K562 (cell line): ENCODE measurements at regions not wholly inside any gene's neighbourhood (a gene's known extent, or its start where the extent isn't known, plus 50 kb on each side); places are given as distances from the start of the nearest gene placed in this dataset.

Experiments
- ATAC-seq: fragments of 200-7000 bp; cut with Tn5 transposase; 3 replicates; pipeline ENCODE4 v1.9.1; 2020; ENCODE audit warnings: moderate library complexity
- BruUV-seq: library from RNA; stranded (reverse); fragments of 400-500 nt; replicated peaks from 2 replicates; lab custom pipeline; 2021; lab: Mats Ljungman, UMichigan
- CTCF ChIA-PET: fragments of 300-600 bp; formaldehyde crosslinking; extraction: SDS; loops from one replicate; lab custom pipeline; 2021; ENCODE audit warnings: low intra/inter-chr PET ratio; lab: Yijun Ruan, JAX
- POLR2A ChIA-PET: fragments of 300-600, 350-650 bp; sonication (Branson Sonifier 250); formaldehyde crosslinking; extraction: SDS; loops from one replicate; lab custom pipeline; 2021; ENCODE audit warnings: antibody characterized with exemption, inconsistent platforms; lab: Yijun Ruan, JAX
- DNase-seq, 4 experiments: peaks; one replicate each; pipeline versions ENCODE4 v3.0.0 to v3.0.0-alpha.2; 2011 to 2018; ENCODE audit warnings: low spot score in 3 of 4, mixed read lengths in 3 of 4; ENCODE audit errors: extremely low read depth in 1 of 4
- FAIRE-seq: peaks from 2 replicates; lab custom pipeline; 2011; peaks lifted over from hg19 to GRCh38; lab: Jason Lieb, UNC
- H2AFZ ChIP-seq: 2 replicates; pipeline ENCODE4 v1.6.0; 2011; ENCODE audit warnings: low read depth, low read length, control low read depth, inconsistent platforms
- H3K27ac ChIP-seq: fragments of 200-600 bp; 3 replicates; pipeline ENCODE4 v1.8.0; 2011; ENCODE audit warnings: low read depth, mild to moderate bottlenecking, control low read depth, inconsistent platforms, low read length, moderate library complexity, mixed read lengths; ENCODE audit errors: extremely low read depth
- H3K27me3 ChIP-seq, 2 experiments: fragments of 300-600 bp in 1 of 2; 2 replicates in 1 of 2; 3 replicates in 1 of 2; pipeline versions ENCODE4 v1.6.0 to v1.8.0; 2011; ENCODE audit warnings: inconsistent platforms in 2 of 2, low read length in 2 of 2, mild to moderate bottlenecking in 1 of 2, mixed read lengths in 1 of 2, moderate library complexity in 1 of 2; ENCODE audit not compliant: control insufficient read depth in 2 of 2, insufficient read depth in 2 of 2
- H3K36me3 ChIP-seq: fragments of 300-600 bp; 3 replicates; pipeline ENCODE4 v1.8.0; 2011; ENCODE audit warnings: mild to moderate bottlenecking, low read length, inconsistent platforms; ENCODE audit not compliant: control insufficient read depth, insufficient read depth
- H3K4me1 ChIP-seq, 2 experiments: fragments of 200-600 bp in 1 of 2; replicated peaks in 1 of 2; 2 replicates in 1 of 2; 3 replicates in 1 of 2; pipeline versions ENCODE4 v1.5.1 to v1.8.0; 2011; ENCODE audit warnings: inconsistent platforms in 2 of 2, low read length in 2 of 2, mild to moderate bottlenecking in 1 of 2, mixed read lengths in 1 of 2, moderate library complexity in 1 of 2; ENCODE audit not compliant: control insufficient read depth in 2 of 2, insufficient read depth in 2 of 2
- H3K4me2 ChIP-seq: 2 replicates; pipeline ENCODE4 v1.6.1; 2011; ENCODE audit warnings: low read length, control low read depth, inconsistent platforms, mixed read lengths; ENCODE audit not compliant: insufficient read depth
- H3K4me3 ChIP-seq: fragments of 200-600 bp; sonication (generic), shearing (Covaris generic); 2 replicates; pipeline ENCODE4 v1.5.1; 2016; ENCODE audit warnings: control low read depth, inconsistent platforms
- H3K79me2 ChIP-seq: fragments of 200-600 bp; 3 replicates; pipeline ENCODE4 v1.8.0; 2011; ENCODE audit warnings: low read length, inconsistent platforms; ENCODE audit not compliant: control insufficient read depth, insufficient read depth
- H3K9ac ChIP-seq, 2 experiments: 2 replicates each; pipeline versions ENCODE4 v1.6.0 to v1.6.1; 2011; ENCODE audit warnings: low read depth in 2 of 2, low read length in 2 of 2, control low read depth in 1 of 2, inconsistent platforms in 1 of 2, mild to moderate bottlenecking in 1 of 2, mixed read lengths in 1 of 2; ENCODE audit not compliant: insufficient read depth in 1 of 2
- H3K9me1 ChIP-seq: one replicate; pipeline ENCODE4 v1.6.0; 2011; ENCODE audit warnings: inconsistent platforms, mild to moderate bottlenecking, low read length, moderate library complexity; ENCODE audit not compliant: control insufficient read depth, insufficient read depth
- H3K9me3 ChIP-seq: replicated peaks from 2 replicates; pipeline ENCODE4 v1.5.1; 2011; ENCODE audit warnings: low read depth, low read length, inconsistent platforms; ENCODE audit not compliant: control insufficient read depth, insufficient read depth
- H4K20me1 ChIP-seq: replicated peaks from 2 replicates; pipeline ENCODE4 v1.6.1; 2011; ENCODE audit warnings: low read length, inconsistent platforms, mixed read lengths; ENCODE audit not compliant: control insufficient read depth, insufficient read depth
- AFF4 ChIP-seq: sonication (generic); formaldehyde crosslinking; IDR thresholded peaks from 2 replicates; pipeline ENCODE4 v1.8.0; 2023; ENCODE audit warnings: mild to moderate bottlenecking, missing genetic modification reagents
- DMBX1 ChIP-seq: fragments of 250-450 bp; sonication (Bioruptor Pico); IDR thresholded peaks from 2 replicates; pipeline ENCODE4 v1.8.0; 2022; ENCODE audit warnings: inconsistent platforms, mild to moderate bottlenecking, moderate library complexity, borderline replicate concordance
- LEF1 ChIP-seq: fragments of 450-650 bp; IDR thresholded peaks from 2 replicates; pipeline ENCODE4 v1.6.1; 2016; ENCODE audit warnings: mild to moderate bottlenecking
- MYC ChIP-seq, 2 experiments: fragments of 250-450 bp in 1 of 2; sonication (Bioruptor Pico) in 1 of 2; IDR thresholded peaks; 2 replicates each; pipeline versions ENCODE4 v1.5.1 to v1.6.1; 2012 to 2021; ENCODE audit warnings: low read depth in 2 of 2, borderline replicate concordance in 1 of 2, improper control_type of control experiment in 1 of 2, low read length in 1 of 2, mild to moderate bottlenecking in 1 of 2, moderate library complexity in 1 of 2
- ZC3H11A ChIP-seq: IDR thresholded peaks from 2 replicates; pipeline ENCODE4 v1.6.1; 2012; ENCODE audit warnings: low read depth, low read length, improper control_type of control experiment
- WGBS: fragments of 100-300 bp; shearing (Covaris generic); methylation state at CpG from one replicate; pipeline ENCODE4 v1.1.6; 2016; ENCODE audit warnings: low coverage, mixed read lengths; ENCODE audit not compliant: insufficient coverage; ENCODE audit errors: missing lambda C conversion rate; 5-methylcytosine and 5-hydroxymethylcytosine counted together
- in situ Hi-C: fragments of 300-500 bp; cut with MboI; formaldehyde crosslinking; loops from 4 replicates; pipeline ENCODE4 v1.15.0; 2018; ENCODE audit warnings: inconsistent platforms, mixed read lengths
- intact Hi-C: fragments of 100-400 bp; cut with micrococcal nuclease; formaldehyde crosslinking; loops from 2 replicates; pipeline ENCODE4 v1.14.2; 2022
- TF ChIP-seq, protein P1 (sequence below): fragments of 250-450 bp; sonication (Bioruptor Pico); IDR thresholded peaks from 2 replicates; pipeline ENCODE4 v1.5.0; 2022; ENCODE audit warnings: mild to moderate bottlenecking
- TF ChIP-seq, protein P2 (sequence below), 2 experiments: fragments of 450-650 bp; conservative IDR thresholded peaks; 2 replicates each; pipeline ENCODE4 v1.6.1; 2017; ENCODE audit warnings: mild to moderate bottlenecking in 2 of 2, moderate library complexity in 2 of 2

DNA sequence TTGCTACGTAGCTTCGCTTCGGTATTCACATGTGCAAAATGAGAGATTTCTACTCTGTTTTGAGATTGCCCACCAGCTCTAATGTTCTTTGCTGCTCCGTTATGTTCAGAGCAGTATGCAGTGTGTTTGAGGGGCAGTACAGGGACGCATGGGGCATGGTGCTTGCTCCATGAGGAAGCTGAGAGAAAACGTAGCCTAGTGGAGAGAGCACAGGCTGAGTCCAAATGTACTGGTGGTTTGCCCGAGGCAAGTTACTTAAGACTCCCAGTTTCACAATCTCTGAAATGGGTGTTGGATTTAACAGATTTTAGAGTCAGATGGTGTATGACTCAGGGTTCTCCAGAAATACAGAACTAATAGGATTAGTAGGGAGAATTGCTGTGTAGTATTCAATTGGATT lies 310.5 kb downstream of the ETNK1 start:
- peaks cover 11 to 18% of the 10 kb centered on the region in 2 experiments; a peak in 4 of 5 replicates for H3K27me3 ChIP-seq
- TF ChIP-seq, protein P1, sequence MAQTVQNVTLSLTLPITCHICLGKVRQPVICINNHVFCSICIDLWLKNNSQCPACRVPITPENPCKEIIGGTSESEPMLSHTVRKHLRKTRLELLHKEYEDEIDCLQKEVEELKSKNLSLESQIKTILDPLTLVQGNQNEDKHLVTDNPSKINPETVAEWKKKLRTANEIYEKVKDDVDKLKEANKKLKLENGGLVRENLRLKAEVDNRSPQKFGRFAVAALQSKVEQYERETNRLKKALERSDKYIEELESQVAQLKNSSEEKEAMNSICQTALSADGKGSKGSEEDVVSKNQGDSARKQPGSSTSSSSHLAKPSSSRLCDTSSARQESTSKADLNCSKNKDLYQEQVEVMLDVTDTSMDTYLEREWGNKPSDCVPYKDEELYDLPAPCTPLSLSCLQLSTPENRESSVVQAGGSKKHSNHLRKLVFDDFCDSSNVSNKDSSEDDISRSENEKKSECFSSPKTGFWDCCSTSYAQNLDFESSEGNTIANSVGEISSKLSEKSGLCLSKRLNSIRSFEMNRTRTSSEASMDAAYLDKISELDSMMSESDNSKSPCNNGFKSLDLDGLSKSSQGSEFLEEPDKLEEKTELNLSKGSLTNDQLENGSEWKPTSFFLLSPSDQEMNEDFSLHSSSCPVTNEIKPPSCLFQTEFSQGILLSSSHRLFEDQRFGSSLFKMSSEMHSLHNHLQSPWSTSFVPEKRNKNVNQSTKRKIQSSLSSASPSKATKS (CRISPR knock-in tag), result no peak
- TF ChIP-seq ZC3H11A, result no peak
- in situ Hi-C loops, result no loop called here
- no peaks in the 10 kb centered on the region for H3K4me1 ChIP-seq
- FAIRE-seq (no peak), DNase-seq (no peak), ATAC-seq (no peak)
- BruUV-seq, result no TSS peak
- 0 out of 2 replicates have a peak overlapping the region, but pooled peaks have one; percentile 45 for H2AFZ ChIP-seq
- H3K79me2 ChIP-seq, result no peaks in the 10 kb centered on the region
- 2% methylated on average over 7 of the region's 7 CpGs for WGBS
- H3K9me1 ChIP-seq, result no peaks in the 10 kb centered on the region
- intact Hi-C loops, result no loop called here
- POLR2A ChIA-PET, result no interaction called here
- H3K4me3 ChIP-seq, result no peak overlapping the region
- H3K4me2 ChIP-seq, result peak overlapping the region; percentile 11; the same call in 1 of the 2 replicates
- H3K9ac ChIP-seq, result no peak overlapping the region
- H3K9me3 ChIP-seq, result no peaks in the 10 kb centered on the region; the same call in 1 of the 2 replicates
- CTCF ChIA-PET, result no interaction called here
- H3K27ac ChIP-seq, result no peak overlapping the region
- no peaks in the 10 kb centered on the region for H3K36me3 ChIP-seq
- no peaks in the 10 kb centered on the region for H4K20me1 ChIP-seq

DNA sequence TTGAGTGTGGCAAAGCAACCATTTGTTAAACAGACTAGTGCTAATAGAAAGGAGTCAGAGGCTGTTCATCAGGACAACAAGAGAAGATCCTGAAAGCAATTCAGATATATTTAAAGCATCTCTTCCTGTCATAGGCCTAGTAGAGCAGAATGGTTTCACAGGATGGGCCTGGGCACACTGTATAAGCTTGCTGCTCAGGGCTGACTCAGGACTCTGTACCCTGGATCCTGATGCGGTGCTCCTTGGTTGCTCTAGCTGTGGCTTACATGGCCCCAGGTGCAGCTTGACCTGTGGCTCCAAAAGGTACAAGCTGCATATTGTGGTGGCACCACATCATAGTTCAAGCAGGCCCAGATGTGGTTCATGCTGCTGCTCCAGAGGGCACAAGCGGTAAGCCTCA lies 313.4 kb downstream of the ETNK1 start:
- H3K27me3 ChIP-seq, result peaks cover 13 to 17% of the 10 kb centered on the region in 2 experiments; a peak in 4 of 5 replicates
- FAIRE-seq (no peak), ATAC-seq (no peak), DNase-seq (no peak)
- no peak overlapping the region for H3K9ac ChIP-seq
- intact Hi-C loops, result no loop called here
- H3K4me2 ChIP-seq, result no peak overlapping the region
- no peak overlapping the region for H2AFZ ChIP-seq
- H3K27ac ChIP-seq, result no peak overlapping the region
- H3K9me1 ChIP-seq, result no peaks in the 10 kb centered on the region
- ChIA-PET POLR2A (no interaction called here), CTCF (no interaction called here)
- H3K4me3 ChIP-seq, result no peak overlapping the region
- no peaks in the 10 kb centered on the region for H3K4me1 ChIP-seq
- no peaks in the 10 kb centered on the region for H3K36me3 ChIP-seq
- 4% methylated on average over 2 of the region's 2 CpGs for WGBS
- BruUV-seq, result no TSS peak
- H3K79me2 ChIP-seq, result no peaks in the 10 kb centered on the region
- no peaks in the 10 kb centered on the region; the same call in 1 of the 2 replicates for H3K9me3 ChIP-seq
- H4K20me1 ChIP-seq, result no peaks in the 10 kb centered on the region
- in situ Hi-C loops, result no loop called here
- TF ChIP-seq MYC (IDR thresholded peaks at IDR 0.05; ENCODE audit: low read depth, low read length) (no peak), MYC (CRISPR knock-in tag; IDR thresholded peaks at IDR 0.05; ENCODE audit: borderline replicate concordance, low read depth) (no peak), LEF1 (no peak), DMBX1 (CRISPR knock-in tag) (no peak), AFF4 (CRISPR knock-in tag) (no peak)
- TF ChIP-seq, protein P2, sequence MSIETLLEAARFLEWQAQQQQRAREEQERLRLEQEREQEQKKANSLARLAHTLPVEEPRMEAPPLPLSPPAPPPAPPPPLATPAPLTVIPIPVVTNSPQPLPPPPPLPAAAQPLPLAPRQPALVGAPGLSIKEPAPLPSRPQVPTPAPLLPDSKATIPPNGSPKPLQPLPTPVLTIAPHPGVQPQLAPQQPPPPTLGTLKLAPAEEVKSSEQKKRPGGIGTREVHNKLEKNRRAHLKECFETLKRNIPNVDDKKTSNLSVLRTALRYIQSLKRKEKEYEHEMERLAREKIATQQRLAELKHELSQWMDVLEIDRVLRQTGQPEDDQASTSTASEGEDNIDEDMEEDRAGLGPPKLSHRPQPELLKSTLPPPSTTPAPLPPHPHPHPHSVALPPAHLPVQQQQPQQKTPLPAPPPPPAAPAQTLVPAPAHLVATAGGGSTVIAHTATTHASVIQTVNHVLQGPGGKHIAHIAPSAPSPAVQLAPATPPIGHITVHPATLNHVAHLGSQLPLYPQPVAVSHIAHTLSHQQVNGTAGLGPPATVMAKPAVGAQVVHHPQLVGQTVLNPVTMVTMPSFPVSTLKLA (conservative IDR thresholded peaks at IDR 0.05), result no peak
